ENCODE measurements at regions not wholly inside any gene's neighbourhood (a gene's known extent, or its start where the extent isn't known, plus 50 kb on each side); places are given as distances from the start of the nearest gene placed in this dataset.

DNA sequence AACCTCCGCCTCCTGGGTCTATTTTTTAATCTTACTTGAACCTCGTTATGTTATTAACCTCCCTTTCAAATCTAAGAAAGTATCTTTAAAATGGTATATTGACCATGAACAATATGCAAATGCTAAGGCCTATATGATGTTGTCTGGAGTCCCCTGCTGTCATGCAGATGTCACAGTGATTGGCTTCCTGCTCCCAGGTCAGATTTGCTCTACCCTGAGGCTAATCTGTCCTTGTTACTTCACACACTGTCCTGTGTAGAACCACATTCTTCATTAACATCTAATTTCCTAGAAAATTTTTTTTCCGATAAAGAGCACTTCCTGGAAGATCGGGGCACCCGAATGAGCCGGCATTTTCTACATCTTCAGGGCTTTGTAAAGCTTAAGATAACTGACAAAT, 306.6 kb downstream of the MRPL39 start:
- DNase-seq (ENCODE audit: missing footprints): no peak
- no peak for ATAC-seq
- intact Hi-C loops (cut with DNase I): no loop called here

DNA sequence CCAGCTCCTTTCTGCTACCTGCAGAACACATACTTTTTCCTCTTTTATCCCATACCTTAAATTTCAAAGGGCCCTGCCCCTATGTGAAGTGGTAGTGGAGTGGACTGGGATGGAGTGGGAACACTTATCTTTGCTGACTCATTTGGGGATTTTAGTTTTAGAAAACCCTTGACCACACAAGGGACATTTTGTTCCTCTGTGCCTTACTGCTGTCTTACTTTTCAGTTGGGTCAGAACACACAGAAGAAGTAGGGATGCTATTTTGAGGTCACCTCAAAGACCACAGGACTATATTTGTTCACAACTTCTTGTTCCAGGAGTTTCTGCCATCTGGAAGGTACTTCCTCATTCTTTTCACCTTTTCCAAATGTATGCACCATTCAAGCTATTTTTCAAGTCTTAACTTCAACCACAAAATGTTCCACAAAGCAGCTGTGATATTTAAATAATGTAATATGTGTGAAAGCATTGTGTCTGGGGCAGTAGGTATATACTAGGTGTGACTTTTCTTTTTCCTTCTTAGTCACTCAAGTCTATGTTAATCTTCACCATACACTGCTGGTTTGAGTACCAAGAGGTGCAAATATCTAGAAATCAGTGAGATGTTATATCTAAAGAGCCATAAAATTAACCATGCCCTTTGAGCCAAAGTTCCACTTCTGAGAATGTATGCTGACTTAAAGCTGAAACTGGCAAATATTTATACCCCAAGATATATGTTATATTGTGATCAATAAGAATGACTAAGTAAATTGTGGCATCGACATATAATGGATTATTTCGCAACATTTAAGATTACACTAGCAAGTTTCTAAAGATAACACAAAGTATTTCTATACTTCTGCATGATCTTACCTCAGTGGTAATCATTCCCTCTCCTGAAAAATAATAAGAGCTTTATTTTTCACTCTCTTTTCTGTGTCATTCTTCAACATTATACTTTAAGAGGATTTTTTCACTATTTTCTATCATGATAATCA, 308.5 kb downstream of the MRPL39 start:
- intact Hi-C loops (cut with DNase I): no loop called here
- DNase-seq (ENCODE audit: missing footprints) (no peak), ATAC-seq (no peak)

DNA sequence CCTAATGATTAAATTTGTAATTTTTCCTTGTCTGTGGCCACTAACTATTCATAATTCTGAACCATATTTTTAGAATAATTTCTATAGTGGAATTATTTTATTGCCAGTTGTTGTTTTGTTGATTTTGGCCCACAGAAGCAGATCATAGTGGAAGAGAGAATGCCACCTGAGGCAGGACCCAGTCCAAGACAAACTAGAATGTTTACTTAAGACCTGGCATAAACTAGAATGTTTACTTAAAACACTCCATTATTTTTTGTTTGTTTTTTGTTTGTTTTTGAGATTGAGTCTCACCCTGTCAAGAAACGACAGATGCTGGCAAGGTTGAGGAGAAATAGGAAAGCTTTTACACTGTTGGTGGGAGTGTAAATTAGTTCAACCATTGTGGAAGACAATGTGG, 310.2 kb downstream of the MRPL39 start:
- DNase-seq (ENCODE audit: missing footprints): no peak
- ATAC-seq: no peak
- intact Hi-C loops (cut with DNase I): no loop called here

DNA sequence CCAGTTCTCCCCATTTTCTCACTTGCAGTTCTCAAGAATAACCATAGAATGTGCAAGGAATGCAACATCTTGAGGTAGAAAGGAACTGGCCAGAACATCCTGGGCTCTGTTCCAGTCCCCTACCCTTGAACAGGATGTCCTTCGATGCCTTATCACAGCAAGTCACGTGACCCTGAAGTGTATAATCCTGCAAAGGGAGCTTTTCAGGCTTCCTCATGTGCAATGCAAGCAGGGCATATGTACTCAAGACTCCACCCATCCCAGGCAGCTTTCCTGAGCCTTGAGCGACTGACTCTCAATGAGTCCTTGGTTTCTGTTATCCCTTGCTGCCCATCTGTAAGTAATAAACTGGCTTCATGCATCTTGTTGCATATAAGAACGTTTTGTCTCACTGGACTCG, 311.0 kb downstream of the MRPL39 start:
- ATAC-seq: no peak
- intact Hi-C loops (cut with DNase I): no loop called here
- no peak for DNase-seq (ENCODE audit: missing footprints)

DNA sequence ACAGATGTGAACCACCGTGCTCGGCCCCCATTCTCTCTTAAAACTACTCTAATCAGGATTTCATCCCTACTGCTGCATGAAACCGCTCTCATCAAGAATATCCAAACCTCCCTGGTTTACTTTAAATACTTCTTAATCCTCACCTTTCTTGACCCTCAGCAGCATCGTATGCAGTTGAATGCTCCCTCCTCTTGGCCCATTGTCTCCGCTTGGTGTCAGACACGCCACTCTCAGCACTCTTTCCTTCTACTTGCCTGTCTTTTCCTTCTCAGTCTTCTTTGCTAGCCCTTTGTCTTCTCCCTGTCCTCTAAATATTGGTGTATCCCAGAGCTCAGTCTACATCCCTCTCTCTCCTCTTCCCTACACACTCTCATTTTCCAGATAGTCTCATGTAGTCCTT, 314.9 kb downstream of the MRPL39 start:
- ATAC-seq: no peak
- intact Hi-C loops (cut with DNase I): no loop called here

DNA sequence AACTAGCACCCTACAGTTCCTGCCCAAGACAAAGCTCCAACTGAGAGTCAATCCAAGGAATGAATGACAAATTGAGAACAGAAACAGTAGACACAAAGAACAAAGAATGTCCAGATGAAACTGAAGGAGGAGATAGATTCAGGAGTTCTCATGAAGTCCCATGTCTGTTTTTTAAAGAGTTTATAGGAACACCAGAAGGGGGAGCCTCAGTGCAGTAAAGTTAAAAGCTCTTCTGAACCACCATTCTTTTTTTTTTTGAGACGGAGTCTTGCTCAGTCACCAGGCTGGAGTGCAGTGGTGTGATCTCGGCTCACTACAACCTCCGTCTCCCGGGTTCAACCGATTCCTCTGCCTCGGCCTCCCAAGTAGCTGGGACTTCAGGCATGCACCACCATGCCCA, 323.6 kb downstream of the MRPL39 start:
- ATAC-seq (no peak), DNase-seq (ENCODE audit: missing footprints) (no peak)
- intact Hi-C loops (cut with DNase I): no loop called here

More for the DNA sequence above, 314.9 kb downstream of the MRPL39 start:
- DNase-seq (ENCODE audit: missing footprints): no peak

DNA sequence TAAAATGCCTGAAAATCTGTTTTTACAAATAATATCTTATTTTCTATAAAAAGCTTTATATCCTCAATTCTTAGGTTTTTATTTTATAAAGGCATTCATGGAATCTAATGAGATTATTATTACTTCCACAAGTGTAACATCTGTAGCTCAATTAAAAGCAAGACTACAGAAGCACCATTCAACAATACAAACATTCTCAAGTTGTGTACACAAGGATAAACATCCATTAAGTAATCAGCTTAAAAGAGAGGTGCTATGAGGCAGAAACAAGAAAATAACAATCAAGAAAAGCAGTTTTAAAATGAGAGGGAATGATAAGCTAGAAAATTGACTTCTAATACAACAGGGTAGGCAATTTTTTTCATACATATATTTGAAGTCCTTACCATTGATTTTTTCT, 326.1 kb downstream of the MRPL39 start:
- DNase-seq (ENCODE audit: missing footprints): no peak
- ATAC-seq: no peak
- intact Hi-C loops (cut with DNase I): no loop called here

DNA sequence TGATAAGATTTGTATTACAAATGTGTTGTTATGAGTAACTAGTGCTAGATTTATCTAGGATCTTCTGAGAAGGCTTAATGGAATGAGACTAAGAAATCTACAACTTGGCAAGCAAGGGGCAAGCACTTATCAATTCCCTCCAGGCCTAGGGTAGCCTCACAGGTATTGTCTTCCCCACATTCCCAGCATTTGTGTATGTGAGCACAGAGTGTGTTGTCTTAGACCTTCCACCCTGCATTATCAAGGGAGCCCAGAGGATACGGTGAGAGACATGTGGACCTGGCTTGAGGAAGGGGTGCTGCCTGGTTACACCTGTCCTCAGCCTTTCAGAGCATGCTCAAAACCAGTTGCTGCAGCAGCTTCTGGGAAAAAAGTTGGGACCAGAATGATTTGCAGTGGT, 327.2 kb downstream of the MRPL39 start:
- intact Hi-C loops (cut with DNase I): no loop called here
- ATAC-seq: no peak
- DNase-seq (ENCODE audit: missing footprints): no peak

DNA sequence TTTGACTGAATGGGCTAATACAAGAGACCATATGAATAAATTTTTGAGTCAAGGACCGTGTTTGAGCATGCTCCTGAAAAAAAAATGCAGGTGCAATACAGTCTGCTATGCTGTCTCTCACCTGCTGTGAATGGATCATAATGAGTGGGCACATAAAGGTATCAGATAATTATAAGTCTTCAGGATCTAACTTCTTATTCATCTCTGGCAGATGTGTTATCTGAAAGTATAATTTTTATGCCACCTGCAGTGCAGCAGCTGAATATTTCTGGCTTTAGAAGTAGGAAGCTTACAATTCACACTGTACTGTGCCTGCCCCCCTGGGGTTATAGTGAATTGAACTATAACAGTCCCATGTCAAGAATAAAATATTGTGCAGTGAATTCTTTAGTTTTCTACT, 333.3 kb downstream of the MRPL39 start:
- no peak for DNase-seq (ENCODE audit: missing footprints)
- no peak for ATAC-seq
- intact Hi-C loops (cut with DNase I): no loop called here

DNA sequence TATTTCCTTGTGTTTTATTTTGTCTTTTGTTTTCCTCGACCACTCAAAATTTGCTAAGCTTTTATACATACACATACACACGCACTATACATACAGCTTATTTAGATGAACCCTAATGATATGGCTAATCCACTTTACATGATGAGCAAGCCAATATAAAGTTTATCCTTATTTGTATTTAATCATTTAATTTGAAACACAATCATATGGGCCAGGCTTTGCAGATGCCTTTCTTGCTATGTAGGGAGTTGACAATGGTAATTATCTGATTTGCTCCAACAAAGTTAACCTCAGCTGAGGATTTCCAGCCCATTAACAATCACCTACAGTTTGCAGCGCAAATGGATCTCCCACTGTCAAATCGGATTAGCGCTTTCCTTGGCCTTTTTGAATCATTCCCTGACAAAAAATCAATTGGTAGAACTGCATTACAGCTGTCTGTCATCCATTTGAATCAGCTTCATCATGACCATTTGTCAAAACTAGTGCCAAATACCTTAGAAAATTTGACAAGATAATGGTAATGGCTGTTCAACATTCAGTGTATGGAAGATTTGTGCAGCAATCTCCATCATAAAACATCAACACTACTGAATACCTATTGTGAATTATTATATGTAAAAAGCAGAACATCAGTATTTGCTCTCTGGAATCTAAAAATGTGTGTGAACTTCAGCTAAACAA, 352.6 kb downstream of the MRPL39 start:
- intact Hi-C loops (cut with DNase I): no loop called here
- no peak for ATAC-seq

DNA sequence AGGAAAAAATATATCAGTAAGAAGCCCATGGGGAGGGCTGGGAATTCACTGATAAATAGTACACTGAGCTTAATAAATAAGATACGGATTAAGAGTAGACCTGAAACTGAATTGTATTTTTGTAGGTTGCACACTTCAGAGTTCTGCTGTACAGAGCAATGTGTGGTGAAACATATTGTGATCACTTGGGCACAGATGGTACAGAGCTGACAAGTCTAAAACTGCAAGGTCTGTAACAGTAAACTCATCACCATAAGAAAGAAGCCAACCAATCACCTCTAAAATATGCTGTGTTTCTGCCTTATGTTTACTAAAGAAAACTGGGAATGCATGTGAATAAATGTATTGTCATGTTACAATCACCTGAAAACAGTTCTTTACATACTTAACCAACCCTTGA, 360.7 kb downstream of the MRPL39 start:
- intact Hi-C loops (cut with DNase I): no loop called here
- ATAC-seq (no peak), DNase-seq (ENCODE audit: missing footprints) (no peak)

More for the DNA sequence above, 352.6 kb downstream of the MRPL39 start:
- DNase-seq (ENCODE audit: missing footprints): no peak

DNA sequence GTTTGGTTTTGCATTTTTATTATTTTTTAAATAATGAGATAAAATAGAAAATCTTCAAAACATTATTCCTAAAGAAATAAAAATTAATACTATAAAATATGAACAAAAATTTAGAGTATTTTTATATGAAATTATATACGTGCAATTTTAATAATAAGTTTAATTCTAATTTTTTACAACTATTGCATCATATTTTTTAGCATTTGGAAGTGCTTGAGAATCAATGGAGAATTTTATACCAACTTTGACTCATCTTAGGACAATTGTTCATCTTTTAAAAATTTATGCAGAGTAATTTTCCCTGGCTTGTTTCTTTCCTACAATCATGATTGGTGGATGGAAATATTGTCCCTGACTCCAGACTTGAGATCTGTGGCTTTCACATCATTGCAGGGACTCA, 362.5 kb downstream of the MRPL39 start:
- ATAC-seq: no peak

DNA sequence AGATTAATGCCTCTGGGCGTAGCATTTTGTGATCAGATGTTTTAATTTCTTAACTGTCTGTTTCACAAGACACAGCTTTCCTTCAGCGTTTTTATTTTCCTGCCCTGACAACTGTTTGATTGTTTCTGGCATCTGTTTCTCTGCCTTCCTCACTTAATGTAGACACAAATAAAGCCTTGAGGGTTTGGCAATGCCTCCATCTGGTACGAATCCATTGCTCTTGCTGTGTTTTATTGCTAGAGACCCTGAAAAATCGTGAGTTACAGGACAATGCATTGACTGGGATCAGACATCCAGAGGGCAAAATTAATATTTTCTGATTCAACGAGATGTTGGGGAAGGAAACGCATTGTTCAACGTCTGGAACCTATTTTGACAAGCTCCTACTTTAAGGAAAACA, 363.5 kb downstream of the MRPL39 start:
- ATAC-seq (no peak), DNase-seq (ENCODE audit: missing footprints) (no peak)
- intact Hi-C loops (cut with DNase I): no loop called here

More for the DNA sequence above, 362.5 kb downstream of the MRPL39 start:
- no peak for DNase-seq (ENCODE audit: missing footprints)
- intact Hi-C loops (cut with DNase I): no loop called here

DNA sequence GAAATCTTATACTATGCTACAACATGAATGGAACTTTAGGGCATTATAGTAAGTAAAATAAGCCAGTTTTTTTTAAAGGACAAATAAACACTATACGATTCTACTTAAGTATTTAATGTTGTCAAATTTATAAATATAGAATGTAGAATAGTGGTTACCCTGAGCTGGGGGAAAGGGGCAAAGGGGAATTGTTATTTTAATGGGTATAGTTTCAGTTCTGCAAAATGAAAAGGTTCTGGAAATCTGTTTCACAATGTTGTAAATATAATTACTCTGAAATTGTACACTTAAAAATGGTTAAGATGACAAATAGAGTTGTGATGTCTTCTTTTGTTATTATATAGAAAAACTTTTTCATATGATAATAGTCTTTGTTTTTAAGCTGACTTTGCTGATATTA, 366.3 kb downstream of the MRPL39 start:
- ATAC-seq (no peak), DNase-seq (ENCODE audit: missing footprints) (no peak)
- intact Hi-C loops (cut with DNase I): no loop called here

DNA sequence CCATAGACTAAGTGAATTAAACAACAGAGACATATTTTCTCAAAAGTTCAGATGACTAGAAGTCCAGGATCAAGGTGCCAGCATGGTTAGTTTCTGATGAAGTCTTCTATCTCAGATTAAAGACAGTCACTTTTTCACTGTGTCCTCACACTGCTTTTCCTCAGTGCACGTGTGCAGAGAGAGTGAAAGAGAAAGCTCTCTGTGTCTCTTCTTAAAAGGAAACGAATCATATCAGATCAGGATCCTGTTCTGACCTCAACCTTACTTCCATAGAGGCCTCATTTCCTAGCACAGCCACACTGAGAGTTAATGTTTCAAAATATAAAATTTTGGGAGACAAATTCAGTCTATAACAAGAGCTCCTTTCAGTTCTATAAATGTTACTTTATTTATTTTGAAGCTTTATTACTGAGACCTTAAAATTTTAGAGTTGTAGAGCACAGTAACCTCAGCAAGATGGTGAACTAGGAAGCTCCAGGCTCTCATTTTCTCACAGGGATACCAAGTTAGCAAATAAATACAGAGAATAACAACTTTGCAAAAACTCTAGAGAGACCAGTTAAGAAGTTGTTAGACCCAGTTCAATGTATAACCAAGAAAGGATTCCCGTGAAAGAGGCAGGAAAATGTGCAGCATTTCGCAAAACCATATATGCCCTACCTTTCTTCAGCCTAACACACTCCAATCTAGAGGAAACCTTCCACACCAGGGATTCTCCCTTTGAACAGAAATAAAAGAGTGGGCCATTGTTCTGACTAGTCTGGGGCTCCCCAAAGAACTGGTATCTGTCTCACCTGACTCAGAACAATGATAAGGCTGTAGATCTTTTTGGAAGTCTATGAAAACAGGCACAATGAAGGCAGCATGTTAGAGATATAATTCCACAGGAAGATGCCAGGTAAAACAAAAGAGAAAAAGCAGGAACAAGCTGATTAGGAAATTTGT, 372.2 kb downstream of the MRPL39 start:
- intact Hi-C loops (cut with DNase I): no loop called here

DNA sequence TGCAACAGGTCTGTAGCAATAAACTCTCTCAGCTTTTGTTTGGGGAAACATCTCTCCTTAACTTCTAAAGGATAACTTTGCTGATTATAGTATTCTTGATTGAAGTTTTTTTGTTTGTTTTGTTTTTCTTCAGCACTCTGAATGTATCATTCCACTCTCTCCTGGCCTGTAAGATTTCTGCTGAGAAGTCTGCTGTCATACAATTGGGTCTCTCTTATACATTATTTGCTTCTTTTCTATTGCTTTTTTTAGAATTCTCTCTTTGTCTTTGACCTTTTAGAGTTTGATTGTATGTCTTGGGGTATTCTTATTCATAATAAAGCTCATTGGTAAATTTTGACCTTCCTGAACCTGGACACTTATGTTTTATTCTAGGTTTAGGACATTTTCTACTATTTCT, 386.3 kb downstream of the MRPL39 start:
- ATAC-seq (no peak), DNase-seq (ENCODE audit: missing footprints) (no peak)
- intact Hi-C loops (cut with DNase I): no loop called here

More for the DNA sequence above, 372.2 kb downstream of the MRPL39 start:
- ATAC-seq: no peak
- no peak for DNase-seq (ENCODE audit: missing footprints)

DNA sequence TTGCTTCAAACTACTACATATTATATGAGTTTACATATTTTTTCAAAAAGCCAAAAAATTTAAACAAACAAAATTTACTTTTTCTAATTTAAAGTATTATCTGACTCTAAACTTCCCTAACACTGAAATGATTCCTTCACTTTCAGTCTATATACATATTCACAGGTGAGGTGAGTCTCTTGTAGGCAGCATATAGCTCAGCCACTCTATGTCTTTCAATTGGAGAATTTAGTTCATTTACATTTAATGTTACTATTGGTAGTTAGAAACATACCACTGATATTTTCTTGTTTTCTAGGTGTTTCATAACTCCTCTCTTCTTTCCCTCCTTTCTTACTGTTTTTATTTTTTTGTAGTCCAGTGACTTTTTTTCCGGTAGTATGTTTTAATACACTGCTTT, 387.1 kb downstream of the MRPL39 start:
- intact Hi-C loops (cut with DNase I): no loop called here
- DNase-seq (ENCODE audit: missing footprints) (no peak), ATAC-seq (no peak)

DNA sequence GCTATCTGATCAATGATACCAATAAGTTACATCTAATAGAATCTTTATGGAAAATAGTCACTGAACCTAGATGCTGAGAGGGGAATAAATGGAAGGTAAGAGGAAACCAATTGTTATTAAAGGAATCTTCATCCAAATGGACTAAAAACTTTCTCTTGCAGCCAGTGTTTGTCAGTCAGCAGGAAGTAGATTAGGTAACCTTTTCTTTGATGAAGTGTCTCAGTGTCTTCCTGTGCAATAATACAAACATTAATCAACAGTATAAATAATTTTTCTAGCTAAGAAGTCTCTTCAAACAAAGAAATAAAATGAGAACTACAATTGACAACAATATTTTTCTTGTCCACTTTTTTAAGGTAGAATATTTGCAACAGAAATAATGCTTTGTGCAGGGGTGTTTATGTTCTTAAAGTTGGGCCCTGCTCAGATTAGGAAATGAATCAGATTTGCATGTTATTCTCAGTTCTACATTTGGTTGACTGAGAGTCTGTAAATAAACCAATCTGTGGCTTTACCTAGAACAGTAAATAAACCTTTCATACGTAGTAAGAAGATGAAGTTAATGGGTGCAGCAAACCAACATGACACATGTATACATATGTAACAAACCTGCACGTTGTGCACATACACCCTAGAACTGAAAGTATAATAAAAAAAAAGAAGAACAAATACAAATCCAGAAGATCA, 391.4 kb downstream of the MRPL39 start:
- ATAC-seq: no peak
- intact Hi-C loops (cut with DNase I): no loop called here
- no peak for DNase-seq (ENCODE audit: missing footprints)

DNA sequence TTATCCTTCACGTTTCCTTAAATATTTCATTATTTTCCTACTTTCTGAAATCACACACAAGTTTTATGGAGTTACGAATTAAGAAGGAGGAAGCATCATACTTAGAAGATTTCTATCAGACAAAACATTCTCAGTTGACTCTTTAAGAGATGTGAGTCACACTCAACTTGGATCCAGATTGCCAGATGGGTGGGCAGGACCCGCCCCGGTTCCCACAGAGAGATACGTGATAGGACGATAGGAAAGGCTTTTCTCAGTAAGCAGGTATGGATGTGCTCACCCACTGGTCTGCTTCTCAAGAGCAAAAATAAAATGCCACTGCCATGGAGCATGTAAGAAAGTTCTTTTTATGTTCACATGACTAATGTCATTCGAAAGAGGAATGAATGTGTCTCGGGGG, 392.6 kb downstream of the MRPL39 start:
- ATAC-seq (no peak), DNase-seq (ENCODE audit: missing footprints) (no peak)
- intact Hi-C loops (cut with DNase I): no loop called here

Measured in Right ventricle myocardium inferior (tissue), 1 donor.